ENCODE measurements at regions not wholly inside any gene's neighbourhood (a gene's known extent, or its start where the extent isn't known, plus 50 kb on each side); places are given as distances from the start of the nearest gene placed in this dataset.

DNA sequence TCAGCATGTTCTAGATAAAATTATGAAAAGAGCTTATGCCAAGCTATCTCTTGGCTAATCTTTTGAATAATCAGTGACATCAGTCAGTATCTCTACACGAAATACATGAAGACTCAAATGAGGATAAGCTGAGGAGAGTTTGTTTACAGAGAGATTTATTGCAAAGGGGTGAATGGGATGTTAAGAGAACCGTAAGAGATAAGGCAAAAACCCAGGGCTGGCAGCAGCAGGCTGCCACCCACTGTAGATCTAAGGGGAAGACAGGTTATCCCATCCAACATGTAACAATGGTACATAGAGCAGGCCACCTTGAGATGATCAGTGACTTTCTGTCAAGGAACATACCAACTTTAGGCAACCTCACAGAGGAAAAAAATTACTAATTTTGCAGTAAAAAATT, 432.1 kb upstream of the NR3C2 start:
- TF ChIP-seq, protein P1, sequence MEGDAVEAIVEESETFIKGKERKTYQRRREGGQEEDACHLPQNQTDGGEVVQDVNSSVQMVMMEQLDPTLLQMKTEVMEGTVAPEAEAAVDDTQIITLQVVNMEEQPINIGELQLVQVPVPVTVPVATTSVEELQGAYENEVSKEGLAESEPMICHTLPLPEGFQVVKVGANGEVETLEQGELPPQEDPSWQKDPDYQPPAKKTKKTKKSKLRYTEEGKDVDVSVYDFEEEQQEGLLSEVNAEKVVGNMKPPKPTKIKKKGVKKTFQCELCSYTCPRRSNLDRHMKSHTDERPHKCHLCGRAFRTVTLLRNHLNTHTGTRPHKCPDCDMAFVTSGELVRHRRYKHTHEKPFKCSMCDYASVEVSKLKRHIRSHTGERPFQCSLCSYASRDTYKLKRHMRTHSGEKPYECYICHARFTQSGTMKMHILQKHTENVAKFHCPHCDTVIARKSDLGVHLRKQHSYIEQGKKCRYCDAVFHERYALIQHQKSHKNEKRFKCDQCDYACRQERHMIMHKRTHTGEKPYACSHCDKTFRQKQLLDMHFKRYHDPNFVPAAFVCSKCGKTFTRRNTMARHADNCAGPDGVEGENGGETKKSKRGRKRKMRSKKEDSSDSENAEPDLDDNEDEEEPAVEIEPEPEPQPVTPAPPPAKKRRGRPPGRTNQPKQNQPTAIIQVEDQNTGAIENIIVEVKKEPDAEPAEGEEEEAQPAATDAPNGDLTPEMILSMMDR (IDR thresholded peaks at IDR 0.05): no peak
- H3K27me3 Mint-ChIP-seq (ENCODE audit: insufficient read depth): no peaks in the 10 kb centered on the region
- H3K36me3 Mint-ChIP-seq (ENCODE audit: low read depth): no peaks in the 10 kb centered on the region; the same call in 1 of the 2 replicates
- H3K4me1 Mint-ChIP-seq (ENCODE audit: low read depth): no peaks in the 10 kb centered on the region
- H3K9me3 Mint-ChIP-seq: peaks cover 33% of the 10 kb centered on the region
- DNase-seq: no peak
- H3K27ac Mint-ChIP-seq: no peak overlapping the region
- no peak overlapping the region for H3K4me3 Mint-ChIP-seq

DNA sequence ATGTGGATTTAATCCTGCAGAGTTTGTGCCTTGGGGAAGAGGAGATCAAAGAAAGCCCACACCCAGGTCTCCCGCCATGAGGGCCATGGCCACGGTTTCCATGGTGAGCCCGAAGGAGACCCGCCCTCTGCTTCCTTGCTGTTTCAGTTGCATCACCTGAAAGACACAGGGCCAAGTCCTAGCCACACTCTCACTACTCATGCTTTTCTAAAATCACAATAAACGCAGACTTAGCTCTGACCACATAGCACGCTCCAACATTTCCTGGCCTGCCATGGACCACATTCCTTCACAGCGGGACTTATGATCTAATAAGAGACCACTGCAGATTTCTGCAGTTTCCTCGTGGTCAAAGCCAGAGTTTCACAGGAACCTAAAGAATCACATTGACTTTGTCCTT, 426.0 kb upstream of the NR3C2 start:
- Mint-ChIP-seq H3K36me3 (ENCODE audit: low read depth) (no peaks in the 10 kb centered on the region), H3K9me3 (peaks cover 29% of the 10 kb centered on the region), H3K4me3 (no peak overlapping the region), H3K27me3 (ENCODE audit: insufficient read depth) (no peaks in the 10 kb centered on the region; the same call in 1 of the 2 replicates), H3K27ac (no peak overlapping the region), H3K4me1 (ENCODE audit: low read depth) (no peaks in the 10 kb centered on the region)
- TF ChIP-seq, protein P1 (IDR thresholded peaks at IDR 0.05): no peak
- DNase-seq: no peak

- TF ChIP-seq, protein P1 (IDR thresholded peaks at IDR 0.05): no peak
- peaks cover 32% of the 10 kb centered on the region for H3K9me3 Mint-ChIP-seq
- no peak overlapping the region for H3K4me3 Mint-ChIP-seq
- no peak for DNase-seq
- H3K27me3 Mint-ChIP-seq (ENCODE audit: insufficient read depth): no peaks in the 10 kb centered on the region; the same call in 1 of the 2 replicates
- no peaks in the 10 kb centered on the region for H3K36me3 Mint-ChIP-seq (ENCODE audit: low read depth)
- no peak overlapping the region for H3K27ac Mint-ChIP-seq
- no peaks in the 10 kb centered on the region for H3K4me1 Mint-ChIP-seq (ENCODE audit: low read depth)
These were observed 424.5 kb upstream of the NR3C2 start for GRCh38 chr4:148866666-148867065.

DNA sequence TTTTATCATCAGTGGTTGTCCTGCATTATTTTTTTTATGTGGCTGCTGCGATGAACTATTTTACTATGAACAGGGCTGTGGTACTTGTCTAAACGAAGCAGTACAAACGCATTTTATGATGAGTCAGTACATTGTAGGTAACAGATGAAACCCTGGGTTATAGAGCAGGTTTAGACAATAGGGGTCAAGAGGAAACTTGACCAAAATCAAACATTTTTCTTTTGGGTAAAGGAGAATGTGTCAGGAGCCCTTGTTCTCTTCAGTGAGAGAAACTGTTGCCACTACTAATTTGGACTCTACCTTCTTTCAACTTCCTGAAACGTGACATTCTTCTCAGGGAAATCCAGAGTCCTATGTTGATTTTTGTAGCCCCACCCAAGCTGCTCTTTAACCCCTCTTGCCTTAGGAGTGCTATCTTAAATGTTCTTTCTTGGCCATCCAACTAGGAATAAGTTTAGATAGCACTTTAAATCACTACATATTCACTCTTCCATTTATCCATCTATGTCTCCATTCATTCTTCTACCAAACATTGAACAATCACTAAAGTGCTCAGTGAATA, 415.8 kb upstream of the NR3C2 start:
- peaks cover 31% of the 10 kb centered on the region for H3K9me3 Mint-ChIP-seq
- no peak overlapping the region for H3K27ac Mint-ChIP-seq
- no peak for DNase-seq
- no peaks in the 10 kb centered on the region for H3K27me3 Mint-ChIP-seq (ENCODE audit: insufficient read depth)
- H3K36me3 Mint-ChIP-seq (ENCODE audit: low read depth): no peaks in the 10 kb centered on the region
- H3K4me1 Mint-ChIP-seq (ENCODE audit: low read depth): no peaks in the 10 kb centered on the region
- no peak overlapping the region for H3K4me3 Mint-ChIP-seq
- TF ChIP-seq, protein P1 (IDR thresholded peaks at IDR 0.05): no peak

DNA sequence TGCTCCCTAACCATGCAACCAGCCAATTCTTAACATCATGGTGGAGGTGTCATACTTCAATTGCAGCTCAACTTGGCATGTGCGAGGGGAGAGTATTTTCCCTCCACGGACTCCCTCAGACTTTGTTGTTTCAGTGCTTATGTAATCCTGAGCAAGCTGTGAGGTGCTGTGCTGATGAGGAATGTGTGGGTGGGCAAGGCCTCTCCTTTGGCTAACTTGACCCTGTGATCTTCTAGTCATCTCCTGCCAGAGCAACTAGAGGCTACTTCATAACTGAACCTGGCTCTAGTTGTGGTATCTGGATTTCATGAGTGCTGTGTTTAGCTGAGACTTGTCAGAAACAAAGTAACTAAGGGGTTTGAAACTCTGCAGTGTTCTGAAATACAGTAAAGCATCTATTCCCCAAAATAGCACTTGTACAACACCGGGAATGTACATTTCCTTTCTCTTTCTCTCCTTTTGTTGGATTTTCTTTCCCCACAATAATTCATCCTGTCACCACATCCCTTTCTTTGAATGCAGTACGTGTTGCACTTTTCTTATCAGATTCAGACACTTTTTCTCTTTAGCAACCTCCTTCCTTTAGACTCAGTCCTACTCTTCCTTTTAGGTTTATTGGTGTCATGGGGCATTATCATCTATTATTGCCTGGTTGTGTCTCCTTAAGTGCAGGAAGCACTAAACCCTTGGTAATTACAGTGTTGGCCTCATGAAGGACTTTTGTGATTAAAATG, 415.2 kb upstream of the NR3C2 start:
- H3K36me3 Mint-ChIP-seq (ENCODE audit: low read depth): no peaks in the 10 kb centered on the region
- H3K27me3 Mint-ChIP-seq (ENCODE audit: insufficient read depth): no peaks in the 10 kb centered on the region
- TF ChIP-seq, protein P1 (IDR thresholded peaks at IDR 0.05): no peak
- no peak for DNase-seq
- peaks cover 27% of the 10 kb centered on the region for H3K9me3 Mint-ChIP-seq
- no peaks in the 10 kb centered on the region for H3K4me1 Mint-ChIP-seq (ENCODE audit: low read depth)
- H3K4me3 Mint-ChIP-seq: no peak overlapping the region
- H3K27ac Mint-ChIP-seq: no peak overlapping the region
